Stimulated activated CD4-positive, alpha-beta T cell treated with anti-CD3 and anti-CD28 coated beads, Interleukin-12 subunit alpha, Interleukin-12 subunit beta, amount 100 ng/mL, for 48 hours (primary cell): ENCODE measurements at regions not wholly inside any gene's neighbourhood (a gene's known extent, or its start where the extent isn't known, plus 50 kb on each side); places are given as distances from the start of the nearest gene placed in this dataset.

Experiments
- DNase-seq, 3 donors: peaks; one replicate each; pipeline ENCODE4 v3.0.0-alpha.2; 2020; ENCODE audit warnings: low read depth in 2 of 3, low spot score in 1 of 3

DNA sequence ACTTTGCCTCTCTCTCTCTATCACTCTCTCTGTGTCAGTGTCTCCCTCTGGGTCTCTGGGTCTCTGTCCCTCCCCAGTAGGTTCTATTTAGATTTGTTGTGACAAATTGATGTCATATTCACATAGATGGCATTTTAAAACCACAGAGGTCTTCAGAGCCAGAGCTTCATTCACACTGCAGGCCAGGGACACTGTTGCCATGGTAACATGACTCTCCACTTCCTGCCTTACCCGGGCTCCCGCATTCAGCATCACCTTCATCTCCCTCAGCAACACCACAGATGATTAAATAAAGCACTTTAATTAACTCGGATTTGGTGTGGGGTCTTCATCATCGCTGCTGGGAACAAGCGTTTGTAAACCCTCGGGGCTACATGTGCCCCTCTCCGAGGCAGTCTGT is 132.6 kb downstream of the ETS2 start:
- DNase-seq, result no peak

DNA sequence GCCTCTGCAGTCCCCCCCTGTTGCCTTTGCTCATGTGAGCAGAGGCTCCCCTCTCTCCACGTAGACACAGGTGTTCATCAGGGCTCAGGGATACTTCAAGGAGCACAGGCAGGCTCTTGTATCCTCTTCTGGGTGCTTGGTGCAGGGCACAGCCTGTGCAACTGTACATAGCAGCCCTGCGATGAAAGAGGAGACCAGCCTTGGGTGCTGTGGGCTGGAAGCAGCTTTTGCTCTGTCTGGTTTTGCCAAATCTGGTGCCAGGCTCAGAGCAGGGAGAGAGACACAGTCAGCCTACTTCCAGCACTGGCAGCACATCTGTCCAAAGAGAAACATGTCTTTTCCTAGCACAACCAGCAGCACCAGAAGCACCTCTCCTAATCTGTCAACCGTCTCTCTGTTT is 132.1 kb downstream of the ETS2 start:
- no peak for DNase-seq

DNA sequence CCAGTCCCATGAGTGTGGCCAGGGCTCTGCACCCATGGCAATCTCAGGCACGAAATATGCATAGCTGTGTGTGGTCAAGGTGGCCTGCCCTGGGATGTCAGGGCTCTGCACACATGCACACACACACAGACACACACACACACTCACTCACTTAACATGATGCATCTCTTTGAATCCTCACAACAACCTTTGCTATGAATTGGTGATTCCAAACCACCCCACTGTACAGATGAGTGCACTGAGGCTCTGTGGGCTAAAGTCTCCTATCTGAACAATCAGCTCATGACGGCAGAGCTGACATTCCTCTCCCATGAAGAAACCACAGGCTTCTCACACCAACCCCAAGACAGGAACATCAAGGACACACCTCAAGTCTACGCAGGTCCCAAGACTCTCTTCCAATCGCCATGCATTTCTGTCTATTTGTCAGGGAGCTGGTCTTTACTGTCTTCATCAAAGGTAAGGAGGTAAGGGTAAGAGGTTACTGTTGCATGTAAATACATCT is 131.6 kb downstream of the ETS2 start:
- DNase-seq, result no peak

DNA sequence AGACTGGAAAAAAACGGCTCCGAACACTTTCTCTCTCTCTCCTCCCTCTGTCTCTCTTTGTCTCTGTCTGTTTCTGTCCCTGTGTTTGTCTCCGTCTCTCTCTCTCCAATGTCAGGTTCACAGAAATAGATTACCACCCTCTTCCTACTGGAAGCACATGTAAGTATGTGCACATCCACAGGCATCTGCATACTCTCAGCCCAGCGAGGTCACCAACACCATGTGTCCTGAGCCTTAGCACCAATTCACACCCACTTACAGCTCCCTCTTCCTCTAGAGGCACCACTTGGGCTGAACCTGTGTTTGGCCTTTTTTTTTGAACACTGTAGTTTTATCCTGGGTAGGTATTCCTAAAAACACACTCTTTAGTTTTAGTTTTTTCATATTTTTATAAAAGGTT is 130.5 kb downstream of the ETS2 start:
- DNase-seq, result no peak

DNA sequence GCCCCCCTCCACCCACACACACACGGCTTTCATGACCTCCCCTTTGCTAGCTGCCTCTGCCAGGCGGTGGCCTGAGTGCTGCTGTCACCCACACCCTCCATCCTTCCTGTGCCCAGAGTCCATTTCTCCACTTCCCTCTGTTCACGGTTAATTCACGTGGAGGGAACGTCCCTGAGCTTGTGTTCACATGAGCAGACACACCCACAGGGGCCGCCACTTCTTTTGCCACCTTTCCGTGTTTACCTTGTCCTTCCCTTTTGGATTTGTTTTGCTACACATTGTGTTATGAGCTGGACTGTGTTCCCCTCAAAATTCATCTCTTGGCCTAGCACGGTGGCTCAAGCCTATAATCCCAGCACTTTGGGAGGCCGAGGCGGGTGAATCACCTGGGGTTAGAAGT is 128.0 kb downstream of the ETS2 start:
- no peak for DNase-seq

DNA sequence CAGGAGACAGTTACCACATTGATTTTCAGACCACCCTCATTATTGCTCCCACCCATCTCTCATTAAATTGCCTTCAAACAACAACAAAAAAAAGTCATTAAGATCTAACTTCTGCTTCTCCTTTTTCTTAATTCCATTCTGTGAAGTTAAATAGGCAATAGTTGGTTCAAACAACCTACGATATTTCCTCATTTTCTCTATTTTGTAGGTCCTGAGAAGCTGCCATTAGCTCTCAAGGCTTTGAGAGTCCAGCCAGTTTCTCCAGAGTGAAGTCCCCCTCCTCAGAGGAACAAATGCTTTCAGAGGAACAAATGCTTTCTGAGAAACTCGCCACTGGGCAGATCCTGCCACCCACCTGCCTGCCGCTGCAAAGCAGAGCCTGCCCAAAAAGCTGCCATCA is 125.6 kb downstream of the ETS2 start:
- DNase-seq, result no peak

DNA sequence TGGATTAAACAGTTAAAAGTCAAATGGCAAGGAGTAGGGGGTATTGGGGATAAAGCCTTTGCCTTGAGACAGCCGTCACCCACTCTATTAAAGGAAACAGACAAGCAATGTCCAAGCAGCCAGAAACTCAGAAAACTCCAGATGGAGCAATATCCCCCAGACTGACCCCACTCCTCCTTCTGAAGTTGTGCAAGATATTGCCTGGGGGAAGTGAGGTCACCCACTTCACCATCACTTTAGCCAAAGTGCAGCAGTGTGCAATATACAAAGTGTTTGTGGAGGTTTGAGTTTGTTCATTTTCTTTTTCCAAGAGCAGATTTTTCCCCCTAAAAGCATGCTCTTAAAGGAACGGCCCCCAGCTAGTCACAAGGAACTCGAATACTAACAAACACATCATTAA is 125.1 kb downstream of the ETS2 start:
- DNase-seq, result no peak

DNA sequence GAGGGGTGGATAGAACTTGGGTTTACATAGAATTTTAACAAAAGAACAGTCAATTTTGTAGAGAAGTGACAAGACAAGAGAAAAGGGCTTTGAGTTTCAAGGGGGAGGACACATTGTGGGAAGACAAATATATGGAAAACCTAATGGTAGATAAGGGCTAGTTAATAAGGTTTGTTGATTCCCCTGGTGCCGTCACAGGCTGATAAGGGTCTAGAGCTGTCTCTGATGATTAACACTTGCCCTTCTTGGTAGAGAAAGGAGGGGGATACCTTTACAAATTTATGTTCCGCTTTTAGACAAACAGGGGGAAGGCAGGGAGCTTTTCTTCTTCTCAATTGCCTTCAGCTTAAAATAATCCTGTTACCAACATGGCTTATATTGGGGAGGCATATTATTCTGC is 124.3 kb downstream of the ETS2 start:
- DNase-seq, result no peak

DNA sequence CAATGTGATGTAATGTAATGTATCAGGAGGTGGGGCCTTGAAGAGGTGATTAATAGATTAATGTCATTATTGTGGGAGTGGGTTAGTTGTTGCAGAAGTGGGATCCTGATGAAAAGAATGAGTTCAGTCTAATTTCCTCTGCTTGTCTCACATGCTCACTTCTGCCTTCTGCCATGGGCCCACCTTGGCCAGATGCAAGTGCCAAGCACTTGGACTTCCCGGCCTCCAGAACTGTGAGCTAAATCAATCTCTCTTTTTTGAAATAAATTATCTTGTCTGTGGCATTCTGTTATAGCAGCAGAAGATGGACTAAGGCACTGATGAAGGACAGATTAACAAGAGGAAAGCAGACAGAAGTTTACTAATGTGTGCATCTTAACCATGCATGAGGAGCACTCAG is 123.9 kb downstream of the ETS2 start:
- no peak for DNase-seq

DNA sequence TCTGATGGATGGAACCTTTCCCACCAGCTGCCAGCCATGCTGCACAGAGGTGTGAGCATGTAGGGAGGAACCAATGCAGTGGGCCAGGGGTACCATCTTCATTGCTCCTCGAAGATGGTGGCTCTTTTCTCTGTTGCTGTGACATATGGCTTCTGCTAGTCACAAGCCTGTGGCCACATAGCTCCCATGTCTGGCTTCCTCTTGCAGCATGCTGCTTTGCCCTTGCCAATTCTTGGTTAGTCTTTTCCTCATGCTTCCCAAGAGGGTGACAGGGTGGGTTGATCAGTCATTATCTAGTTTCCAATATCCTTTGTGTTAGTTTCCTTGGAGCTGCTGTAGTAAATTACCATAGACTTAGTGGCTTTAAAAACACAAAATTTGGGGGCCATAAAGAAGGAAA is 123.4 kb downstream of the ETS2 start:
- DNase-seq, result no peak

DNA sequence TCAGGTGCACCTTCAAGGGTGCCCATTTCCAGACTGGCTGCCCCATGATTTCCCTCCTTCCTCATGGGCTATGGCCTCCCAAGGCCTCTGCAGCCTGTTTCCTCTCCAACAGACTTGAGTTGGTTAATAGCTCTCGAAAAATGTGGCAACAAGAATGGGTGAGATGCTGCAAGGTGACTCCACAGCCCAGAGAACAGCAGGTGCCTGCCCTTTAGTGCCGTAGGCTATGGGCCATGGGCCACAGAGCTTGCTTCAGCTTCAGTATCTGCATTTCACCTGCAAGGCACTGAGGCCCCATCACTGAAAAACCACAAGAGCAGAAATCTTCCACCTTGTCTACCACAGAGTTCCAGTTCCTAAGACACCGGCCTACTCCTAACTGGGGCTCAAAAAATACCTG is 122.0 kb downstream of the ETS2 start:
- DNase-seq, result no peak

DNA sequence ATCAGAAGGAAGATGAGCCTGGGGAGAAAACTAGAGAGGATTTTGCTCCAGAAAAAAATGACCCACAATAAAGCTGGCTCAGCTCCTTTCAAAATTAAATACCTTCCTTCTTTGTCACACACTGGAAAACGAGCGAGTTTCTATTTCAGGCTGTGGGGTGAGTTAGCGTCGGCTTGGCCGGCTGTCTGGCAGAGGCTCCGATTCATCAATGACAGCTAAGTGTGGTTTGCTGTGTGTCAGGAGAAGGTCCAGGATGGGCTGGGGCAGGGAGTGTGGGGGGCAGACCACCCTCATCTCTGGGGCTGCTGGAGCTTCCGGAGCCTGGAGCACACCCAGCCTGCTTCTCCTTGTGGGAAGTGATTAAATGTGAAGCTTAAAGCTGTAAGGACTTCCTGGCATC is 120.2 kb downstream of the ETS2 start:
- DNase-seq, result no peak

DNA sequence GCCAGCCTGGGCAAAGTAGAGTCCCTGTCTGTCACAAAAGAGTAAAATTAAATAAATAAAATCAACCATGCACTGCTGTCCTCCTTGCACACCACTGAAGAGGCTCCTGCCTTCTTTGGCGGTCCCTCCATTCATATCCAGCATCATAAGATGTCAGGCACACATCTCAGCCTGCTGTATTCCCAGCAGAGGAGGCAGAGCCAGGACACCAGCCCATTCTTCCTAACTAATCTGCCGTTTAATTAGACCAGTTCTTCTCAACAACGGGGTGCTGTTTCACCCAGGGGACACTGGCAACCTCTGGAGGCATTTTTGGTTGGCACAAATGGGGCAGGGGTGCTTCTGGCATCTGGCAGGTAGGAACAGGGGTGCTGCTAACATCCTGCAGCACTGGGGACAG is 119.7 kb downstream of the ETS2 start:
- DNase-seq, result no peak

DNA sequence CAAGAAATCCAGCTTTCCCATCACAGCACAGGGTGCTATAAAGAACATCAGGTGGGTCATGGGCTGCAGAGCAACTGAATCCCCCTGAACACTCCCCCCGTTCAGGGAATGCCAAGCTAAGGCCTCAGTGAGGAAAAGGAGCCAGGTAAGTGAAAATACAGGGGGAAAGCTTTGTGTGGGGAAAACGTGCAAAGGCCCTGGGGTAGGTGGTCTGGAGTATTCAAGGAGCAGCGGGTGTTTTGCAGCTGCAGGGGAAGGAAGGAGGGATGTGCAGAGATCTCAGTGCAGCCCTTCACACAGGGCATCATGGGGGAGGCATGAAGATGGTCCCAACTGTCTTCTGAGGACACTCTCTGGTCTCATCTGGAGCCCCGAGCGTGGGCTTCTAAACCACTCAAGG is 119.2 kb downstream of the ETS2 start:
- DNase-seq, result no peak

DNA sequence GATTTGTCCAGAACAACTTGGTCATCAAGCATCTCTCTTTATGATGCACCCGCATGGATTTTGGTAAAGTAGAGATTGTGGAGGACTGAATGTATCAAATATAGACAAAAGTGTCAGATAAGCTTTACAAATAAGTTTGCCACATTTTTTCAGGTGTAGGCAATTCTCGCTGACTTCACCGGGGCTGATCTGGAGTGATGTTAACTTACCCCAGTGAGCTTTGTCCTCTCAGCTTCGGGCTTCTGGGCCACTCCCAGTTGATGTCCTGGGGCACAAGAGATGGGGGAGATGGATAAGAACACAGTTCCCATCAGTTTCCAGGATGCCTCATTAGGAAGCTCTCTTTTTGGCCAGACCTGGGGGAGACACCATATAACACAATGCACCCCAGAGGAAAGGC is 117.7 kb downstream of the ETS2 start:
- no peak for DNase-seq

DNA sequence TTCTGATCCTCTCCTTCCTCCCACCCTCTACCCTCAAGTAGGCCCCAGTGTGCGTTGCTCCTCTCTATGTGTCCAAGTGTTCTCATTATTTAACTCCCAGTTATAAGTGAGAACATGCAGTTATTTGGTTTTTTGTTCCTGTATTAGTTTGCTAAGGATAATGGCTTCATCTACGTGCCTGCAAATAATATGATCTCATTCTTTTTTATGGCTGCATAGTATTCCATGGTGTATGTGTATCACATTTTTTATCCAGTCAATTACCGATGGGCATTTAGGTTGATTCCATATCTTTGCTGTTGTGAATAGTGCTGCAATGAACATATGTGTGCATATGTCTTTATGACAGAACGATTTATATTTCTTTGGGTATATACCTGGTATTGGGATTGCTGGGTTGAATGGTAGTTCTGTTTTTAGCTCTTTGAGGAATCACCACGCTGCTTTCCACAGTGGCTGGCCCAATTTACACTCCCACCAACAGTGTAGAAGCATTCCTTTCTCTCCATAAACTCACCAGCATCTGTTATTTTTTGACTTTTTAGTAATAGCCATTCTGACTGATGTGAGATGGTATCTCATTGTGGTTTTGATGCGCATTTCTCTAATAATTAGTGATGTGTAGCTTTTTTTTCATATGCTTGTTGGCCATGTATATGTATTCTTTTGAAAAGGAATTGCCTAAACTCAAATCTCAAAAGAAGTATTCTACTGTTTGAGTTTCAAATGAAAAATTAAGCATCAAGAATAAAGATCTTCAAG is 116.9 kb downstream of the ETS2 start:
- no peak for DNase-seq

DNA sequence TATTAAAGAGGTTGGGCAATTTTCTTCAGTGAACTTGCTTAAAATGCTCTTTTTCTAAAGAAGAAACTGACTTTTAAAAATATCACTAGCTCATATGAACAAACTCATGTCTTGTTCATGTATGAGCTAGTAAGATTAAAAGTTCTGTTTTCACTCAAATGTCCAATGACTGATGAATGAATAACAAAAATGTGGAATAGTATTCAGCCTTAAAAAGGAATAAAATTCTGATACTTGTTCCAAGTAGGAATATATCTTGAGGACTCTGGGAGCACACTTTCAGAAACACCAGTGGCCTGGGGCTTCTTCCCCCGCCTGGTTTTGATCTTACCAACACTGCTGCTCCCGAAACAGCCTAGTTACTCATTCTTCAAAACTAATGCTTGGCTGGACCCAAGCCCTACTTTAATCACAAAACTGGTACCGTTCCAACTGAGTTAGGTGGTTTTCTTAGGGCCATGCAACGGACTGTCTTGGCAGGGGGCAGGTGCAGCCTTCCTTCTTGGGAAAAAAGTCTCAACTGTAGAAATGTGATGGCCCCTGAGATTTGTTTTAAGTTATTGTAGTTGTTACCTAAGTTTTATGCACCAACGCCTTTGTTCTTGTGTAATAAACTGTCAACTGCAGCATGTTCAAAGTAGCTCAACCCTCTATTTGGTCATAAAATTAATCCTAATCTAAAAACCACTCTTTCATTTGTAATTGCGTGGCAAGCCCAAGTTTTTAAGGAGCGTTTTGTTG is 116.0 kb downstream of the ETS2 start:
- no peak for DNase-seq

DNA sequence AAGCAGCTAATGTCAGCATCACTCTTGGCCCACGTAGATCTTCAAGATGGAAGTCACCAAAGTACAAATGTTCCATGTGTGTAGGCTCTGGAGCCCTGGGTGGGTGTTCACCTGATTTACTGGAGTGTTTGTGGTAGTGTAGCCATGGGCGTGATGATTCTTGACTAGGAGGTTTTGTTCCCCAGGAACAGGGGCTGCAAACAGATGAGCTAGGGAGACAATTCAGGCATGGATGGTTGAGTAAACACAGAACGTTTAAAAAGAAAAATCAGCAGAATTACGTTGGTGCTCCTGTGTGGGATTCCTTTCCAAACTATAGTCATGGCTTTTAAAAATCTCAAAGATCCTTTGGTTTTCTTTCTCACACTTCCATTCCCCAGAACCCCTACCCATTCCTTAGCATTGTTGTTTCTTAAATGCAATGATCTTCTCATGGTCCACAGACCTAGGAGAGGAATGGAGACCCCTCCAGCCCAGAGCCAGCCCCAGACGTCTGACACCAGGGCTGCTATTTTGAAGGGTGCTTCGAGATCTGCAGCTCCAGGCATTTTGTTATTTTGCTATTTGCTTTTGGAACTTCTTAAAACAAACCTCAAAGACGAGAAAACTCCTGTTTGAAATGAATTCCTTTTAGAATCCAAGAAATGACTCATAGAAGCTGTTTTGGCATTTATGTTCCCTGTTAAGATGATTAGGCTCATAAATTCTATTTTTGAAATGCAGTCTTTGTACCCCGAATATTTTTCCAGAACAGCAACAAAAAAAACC is 115.1 kb downstream of the ETS2 start:
- no peak for DNase-seq

DNA sequence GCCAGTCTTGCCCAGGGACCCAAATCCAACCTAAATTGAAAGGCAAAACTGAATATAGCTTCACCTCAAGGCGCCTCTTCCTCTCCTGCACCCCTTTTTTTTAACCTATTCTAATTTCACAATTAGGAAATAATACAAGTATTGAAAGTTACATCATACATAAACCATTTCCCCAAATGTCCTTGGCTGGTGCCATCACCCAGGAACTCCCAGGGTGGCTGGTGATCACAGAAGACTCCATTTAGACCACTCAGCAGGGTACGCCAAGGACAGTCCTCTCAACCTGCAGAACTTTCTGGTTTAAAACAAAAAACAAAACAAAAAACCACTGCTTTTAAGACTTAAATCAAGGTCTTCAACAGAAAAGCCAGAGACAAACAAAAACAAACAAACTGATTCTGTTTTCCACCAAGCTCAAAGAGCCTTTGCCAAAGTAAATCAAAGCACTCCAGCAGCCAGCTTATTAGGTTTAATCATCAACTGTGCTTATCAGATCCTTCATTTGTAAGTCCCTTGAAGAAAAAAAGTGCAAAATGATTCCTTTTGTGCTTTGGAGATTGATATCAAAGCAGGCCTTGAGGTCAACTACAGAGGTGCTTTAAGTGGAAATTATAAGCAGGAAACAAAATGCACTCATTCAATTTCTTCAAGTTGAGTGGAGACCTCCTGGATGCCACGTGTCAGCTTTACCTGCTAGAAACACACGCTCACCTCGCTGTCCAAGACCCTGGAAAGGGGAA is 113.0 kb downstream of the ETS2 start:
- no peak for DNase-seq

DNA sequence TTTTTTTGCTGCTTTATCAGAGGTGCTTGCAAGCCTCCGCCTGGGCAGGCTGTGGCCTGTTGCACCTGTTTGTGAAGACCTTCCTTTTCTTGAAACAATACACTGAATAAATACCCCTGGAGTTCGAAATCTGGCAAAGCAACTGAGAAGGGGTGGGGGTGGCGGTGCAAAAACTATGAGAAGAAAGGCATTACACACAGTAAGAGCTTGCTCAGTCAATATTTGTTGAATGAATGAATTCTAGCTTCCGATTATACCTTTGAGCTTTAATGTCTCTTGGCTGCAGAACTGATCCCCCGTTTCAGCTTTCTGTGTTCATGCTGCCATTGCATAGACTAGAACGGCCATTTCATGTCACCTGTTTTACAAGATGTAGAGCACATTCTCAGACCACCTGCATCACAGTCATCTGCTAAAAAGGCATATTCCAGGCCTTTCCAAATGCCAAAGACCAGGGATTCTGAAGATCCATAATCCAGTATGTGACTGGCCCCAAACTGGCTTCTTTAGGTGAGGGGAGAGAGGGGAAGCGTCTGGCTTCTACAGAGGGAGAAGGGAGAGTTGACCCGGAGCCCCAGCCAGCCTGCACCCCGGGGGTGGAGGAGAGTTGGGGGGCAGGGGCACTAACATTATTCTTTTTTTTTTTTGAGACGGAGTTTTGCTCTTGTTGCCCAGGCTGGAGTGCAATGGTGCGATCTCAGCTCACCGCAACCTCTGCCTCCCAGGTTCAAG is 111.5 kb downstream of the ETS2 start:
- DNase-seq, result no peak
